ELR (cell line): ENCODE measurements at regions not wholly inside any gene's neighbourhood (a gene's known extent, or its start where the extent isn't known, plus 50 kb on each side); places are given as distances from the start of the nearest gene placed in this dataset.
"Not testable (repeated sequence)": the region's sequence is repeated elsewhere in the genome, so short reads cannot be mapped to it uniquely, and the experiment has no call there.

Experiments
- DNase-seq: peaks from one replicate; pipeline ENCODE4 v3.0.0-alpha.2; 2015; ENCODE audit warnings: low read depth

DNA sequence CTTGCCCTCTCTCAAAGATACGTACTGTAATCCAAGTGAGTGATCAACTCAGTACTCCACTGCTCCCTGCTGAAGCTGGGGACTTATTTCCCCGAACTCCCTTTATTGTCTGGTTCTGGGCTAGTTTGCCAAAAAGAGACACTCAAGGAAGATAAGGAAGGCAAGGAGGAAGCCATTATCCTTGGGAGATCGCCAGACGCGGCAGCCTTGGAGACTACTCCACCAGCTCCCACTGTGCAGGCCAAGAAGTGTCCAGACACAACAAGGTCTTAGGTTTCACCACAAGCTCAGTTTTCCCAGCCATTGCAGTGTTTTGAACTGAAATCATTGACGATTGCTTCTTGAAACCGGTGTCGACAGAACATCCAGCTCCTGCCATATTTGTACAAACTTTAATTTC is 439.6 kb upstream of the UBE2E3 start:
- DNase-seq, result no peak

DNA sequence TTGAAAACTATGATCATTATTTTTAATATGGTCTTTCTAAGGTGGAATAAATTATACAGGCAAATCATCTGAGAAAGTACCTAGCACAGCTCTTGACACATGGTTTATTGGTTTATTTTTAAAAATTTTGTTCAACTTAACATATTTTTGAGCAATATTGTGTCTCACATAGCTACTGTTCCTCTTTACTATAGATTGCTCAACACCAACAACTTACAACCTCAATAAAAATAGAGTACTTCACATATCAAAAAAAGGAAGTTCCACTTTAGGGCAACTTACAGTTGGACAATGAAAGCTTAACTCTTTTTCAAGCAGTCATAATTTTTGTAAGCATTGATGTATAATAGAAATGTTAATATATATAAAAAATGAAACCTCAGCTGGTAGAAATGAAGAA is 440.9 kb upstream of the UBE2E3 start:
- DNase-seq, result no peak

DNA sequence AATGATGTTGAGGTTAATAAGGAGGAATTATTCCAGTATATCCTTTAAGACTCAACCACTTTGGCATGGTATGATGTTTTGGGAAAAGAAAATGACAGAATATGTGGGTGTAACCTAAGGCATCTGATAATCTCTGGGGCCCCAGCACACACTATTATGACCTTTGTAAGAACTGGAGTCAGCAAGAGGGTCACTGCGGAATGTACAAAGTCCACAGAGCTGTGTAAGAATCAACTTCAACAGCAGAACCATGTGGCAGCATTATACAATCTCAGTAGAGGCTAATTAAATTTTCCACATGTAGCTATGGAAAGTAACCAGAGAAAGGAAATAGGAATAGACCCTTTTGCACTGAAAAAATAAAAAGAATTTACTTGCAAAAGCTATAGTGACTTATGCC is 445.1 kb upstream of the UBE2E3 start:
- no peak for DNase-seq

DNA sequence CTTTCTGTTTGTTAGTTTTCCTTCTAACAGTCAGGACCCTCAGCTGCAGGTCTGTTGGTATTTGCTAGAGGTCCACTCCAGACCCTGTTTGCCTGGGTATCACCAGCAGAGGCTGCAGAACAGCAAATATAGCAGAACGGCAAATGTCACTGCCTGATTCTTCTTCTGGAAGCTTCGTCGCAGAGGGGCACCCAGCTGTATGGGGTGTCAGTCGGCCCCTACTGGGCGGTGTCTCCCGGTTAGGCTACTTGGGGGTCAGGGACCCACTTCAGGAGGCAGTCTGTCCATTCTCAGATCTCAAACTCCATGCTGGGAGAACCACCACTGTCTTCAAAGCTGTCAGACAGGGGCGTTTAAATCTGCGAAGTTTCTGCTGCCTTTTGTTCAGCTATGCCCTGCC is 448.6 kb upstream of the UBE2E3 start:
- DNase-seq, result not testable (repeated sequence)

DNA sequence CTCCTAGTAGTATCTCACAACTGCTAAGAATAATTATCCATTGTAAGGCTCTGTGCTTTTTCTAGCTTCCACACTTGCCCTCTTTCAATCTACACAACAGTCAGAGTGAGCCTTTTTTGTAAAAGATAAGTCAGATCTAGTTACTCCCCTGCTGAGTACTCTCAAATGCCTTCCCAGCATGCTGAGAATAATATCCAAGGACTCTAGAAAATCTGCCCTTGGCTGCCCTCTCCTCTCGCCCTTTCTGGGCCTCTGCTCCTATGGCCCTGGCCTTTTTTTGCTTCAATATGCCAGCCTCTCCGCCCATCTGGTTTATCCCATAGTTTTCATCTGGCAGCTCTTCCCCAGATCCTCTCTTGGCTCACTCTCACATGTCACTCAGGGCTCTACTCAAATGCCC is 455.9 kb upstream of the UBE2E3 start:
- peak; percentile 41 for DNase-seq

DNA sequence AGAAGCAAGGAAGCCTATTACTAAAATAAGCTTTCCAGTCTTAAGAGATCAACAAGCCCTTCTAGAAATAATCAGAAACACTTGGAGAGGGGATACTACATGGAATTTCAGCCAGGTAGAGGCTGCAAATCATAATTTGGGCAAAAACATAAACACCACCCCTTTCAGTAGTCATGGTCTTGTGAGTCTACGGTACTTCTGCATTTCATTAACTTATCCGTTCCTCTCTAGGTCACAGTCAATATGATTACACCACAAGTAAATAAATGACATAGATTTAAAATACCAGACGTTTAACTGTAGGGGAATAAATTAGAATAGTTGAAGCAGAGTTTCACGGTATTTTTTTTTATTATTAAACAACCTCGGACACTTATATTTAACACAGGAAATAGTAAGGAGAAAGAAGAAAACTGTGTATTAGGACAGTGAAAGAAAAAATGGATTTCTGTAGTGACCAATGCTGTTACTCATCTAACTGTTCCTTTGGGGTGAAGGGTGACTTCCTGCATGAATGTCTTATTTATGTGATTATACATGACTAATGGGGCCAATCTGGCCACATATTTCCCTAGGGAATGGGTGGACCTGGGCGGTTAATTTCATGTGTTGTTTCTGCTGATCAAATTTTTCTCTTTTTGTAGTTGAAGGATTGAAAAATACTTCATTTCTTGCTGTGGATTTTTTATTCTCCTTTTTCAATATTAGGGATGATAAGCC is 456.6 kb upstream of the UBE2E3 start:
- peak; percentile 99 for DNase-seq

DNA sequence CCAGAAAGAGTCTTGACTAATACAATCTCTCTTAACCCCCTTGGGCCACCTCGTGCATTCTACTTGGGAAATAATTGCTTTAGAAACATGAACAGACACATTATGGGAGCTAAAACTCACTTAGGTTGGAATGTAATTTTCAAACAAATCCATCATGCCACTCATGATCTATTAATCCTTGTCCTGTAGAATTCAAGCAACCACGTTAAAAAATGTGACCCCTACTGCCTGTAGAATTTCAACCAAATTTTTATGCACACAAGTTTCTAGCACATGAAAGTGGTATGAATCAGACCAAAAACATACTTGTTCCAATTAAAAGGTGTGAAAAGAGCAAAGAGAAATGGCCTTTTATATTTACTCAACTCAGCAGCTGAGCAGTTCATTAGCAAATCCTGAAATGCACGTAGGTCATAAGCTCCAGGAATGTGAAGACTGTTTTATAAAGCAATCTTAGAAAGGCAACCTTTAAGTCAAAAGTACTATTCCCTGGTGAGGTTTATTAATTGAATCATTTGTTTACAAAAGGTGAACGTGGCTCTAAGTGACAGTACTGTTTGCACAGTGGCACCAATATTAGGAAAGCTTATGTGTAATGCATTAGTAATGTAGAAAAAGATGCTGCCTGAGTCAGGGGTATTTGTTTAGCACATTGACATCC is 459.4 kb upstream of the UBE2E3 start:
- peak; percentile 91 for DNase-seq

DNA sequence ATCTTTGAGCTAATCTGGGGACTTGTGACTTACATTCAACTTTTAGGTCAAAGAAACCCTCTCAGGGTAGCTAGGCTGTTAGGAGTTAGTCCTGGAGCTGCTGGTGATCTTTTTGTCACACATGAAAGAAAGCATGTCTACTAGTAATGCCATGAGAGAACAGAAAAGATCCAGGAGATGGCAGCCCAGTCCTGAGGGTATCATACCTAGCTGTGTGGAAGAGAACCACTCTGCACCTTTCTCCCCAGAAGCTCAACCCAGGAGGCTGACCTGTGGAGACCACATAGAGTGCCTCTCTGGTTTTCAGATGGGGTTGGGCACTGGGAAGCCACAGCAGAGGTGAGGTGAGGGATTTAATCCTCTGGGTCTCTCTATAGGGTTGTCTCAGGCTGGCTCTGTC is 460.2 kb upstream of the UBE2E3 start:
- DNase-seq, result peak; percentile 46

DNA sequence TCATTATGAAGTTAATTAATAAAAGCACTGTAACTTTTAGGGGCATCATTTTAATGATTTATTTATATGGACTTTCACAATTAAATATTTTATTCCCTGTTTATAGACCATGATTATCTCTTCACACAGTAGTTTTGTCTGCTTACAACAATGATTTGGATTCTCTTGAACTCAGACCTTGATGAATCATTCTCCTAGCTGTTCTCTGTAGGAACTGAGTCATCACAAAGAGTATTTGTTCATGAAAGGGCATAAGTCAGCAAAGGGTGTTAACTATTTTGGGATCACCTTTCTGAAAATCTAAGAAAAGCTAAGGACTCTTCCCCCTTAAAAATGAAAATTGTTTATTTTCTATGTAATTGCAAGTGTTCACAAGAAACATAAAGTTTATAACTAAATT is 461.1 kb upstream of the UBE2E3 start:
- peak; percentile 88 for DNase-seq

DNA sequence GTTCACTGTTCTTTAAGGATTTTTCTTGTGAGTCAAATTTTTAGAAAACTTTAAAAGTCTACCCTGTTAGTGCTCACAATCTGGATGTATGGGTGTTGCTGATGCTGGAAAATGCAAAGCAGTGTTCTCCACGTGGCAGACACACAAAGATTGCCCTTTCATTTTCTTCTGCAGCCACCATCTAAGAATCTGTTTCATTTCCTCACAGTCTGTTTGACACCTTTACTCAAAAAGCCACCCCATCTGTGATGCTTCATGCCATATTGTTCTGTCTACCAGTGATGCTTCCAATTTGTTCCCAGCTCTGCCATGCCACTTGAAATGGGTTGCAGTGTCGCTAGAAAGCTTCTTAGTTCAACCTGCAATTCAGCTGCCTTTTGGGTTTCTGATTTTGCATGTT is 464.2 kb upstream of the UBE2E3 start:
- no peak for DNase-seq

DNA sequence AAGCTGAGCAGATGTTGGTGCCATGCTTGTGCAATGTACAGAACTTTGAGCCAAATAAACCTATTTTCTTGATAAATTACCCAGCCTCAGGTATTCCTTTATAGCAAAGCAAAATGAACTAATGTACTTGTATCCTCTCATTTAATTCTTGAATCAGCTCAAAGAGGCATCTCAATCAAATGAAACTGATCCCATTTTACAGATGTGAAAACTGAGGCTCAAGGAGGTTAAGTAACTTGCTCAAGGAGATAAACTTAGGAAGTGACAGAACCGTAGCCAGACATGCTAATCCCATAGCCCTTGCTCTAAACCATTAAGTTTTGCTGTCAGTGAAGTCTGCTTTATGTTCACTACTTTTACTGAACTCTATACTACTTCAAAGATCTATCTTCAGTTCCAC is 467.0 kb upstream of the UBE2E3 start:
- DNase-seq, result no peak

DNA sequence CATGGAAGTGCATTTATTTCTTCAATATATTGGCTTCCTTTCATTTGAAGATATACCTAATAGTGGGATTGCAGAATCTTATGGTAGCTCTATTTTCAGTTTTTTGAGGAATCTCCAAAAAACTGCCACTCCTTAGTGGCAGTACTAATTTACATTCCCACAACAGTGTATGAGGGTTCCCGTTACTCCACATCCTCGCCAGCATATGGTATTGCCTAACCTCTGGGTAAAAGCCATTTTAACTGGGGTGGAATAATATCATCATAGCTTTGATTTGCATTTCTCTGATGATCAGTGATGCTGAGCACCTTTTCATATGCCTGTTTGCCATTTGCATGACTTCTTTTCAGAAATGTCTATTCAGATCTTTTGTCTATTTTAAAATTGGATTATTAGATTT is 471.9 kb upstream of the UBE2E3 start:
- DNase-seq, result no peak

DNA sequence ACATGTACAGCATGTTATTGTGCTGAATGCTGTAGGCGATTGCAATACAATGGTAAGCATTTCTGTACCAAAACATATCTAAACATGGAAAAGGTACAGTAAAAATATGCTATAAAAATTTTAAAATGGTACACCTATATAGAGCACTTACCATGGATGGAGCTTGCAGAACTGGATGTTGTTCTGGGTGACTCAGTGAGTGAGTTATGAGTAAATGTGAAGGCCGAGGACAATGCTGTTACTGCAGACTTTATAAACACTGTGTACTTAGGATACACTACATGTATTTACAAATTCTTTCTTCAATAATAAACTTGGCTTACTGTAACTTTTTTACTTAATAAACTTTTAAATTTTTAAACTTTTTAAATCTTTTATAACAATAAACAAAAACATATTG is 473.4 kb upstream of the UBE2E3 start:
- peak; percentile 60 for DNase-seq

DNA sequence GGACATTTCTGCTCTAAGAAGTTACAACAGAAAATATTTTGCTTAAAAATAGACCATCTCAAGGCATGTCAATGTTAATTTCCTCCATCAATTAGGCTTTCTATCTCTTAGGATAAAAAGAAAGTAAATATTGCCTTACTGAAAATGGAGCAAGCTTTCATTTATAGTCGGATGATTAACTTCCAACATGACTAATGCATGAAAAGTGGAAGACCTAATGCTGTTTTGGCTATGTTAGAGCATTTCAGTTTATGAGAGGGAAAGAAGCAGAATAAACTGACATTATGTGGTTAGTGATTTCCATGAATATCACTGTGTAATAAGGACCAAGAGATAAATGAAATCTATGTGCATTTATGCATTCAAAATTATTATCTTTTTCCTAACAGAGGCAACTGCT is 475.2 kb upstream of the UBE2E3 start:
- DNase-seq, result peak; percentile 52

DNA sequence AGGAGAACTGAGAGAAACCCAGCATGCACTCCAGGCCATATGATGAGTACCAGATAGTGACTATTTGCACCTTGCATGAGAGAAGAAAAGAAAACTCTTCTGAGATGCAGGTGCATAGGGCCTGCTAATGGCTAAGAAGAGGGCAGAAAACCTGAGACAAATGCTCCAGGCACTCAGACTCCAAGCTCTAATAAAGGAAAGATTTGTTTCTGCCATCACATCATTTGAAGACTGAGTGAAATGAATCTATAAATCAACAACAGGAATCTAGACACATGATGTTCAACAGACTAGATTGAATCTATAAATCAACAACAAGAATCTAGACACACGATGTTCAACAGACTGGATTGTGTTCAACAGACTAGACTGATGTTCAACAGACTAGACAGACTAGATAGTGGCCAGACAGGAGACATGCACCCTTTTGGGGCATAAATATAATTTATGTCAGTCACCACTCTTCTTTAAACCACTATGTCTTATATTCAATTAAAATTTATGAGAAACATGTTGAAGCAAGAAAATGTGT is 482.7 kb upstream of the UBE2E3 start:
- DNase-seq, result no peak

DNA sequence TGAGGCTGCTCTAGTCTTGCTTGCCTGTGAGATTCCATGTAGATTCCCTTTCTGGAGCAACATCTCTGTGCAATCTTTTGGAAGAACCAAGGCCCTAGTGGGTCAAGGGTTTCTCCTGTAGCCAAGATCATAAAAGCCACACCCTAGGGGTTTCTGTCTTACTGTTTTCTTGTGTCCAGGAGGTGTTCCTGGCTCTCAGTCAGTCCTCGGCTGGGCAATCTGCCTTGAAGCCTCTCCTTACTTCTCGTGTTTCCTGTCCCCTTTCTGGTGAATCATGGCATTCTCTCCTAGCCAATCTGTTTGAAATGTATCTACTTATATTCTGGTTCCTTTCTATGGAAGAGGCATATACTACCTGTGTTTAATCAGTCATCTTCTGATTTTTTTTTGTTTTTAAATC is 484.8 kb upstream of the UBE2E3 start:
- DNase-seq, result peak; percentile 31

DNA sequence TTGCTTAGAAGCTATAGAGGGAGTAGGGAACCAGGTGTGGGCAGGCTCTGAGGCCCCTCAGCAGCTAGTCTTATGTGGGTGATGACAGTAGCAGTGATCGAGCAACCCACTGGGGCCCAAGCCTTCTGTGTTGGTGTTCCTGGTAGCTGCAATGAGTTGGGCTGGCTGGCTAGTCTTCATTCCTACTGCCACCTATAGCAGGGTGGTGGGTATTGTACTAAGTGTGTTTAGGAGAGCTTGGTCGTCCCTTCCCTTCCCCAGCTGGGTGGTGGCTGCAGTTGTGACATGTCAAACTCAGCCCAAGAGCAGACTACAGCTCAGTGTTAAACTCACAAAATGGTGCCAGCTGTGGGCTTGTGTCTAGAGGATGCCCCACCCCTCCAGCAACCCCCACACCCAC is 486.1 kb upstream of the UBE2E3 start:
- no peak for DNase-seq

DNA sequence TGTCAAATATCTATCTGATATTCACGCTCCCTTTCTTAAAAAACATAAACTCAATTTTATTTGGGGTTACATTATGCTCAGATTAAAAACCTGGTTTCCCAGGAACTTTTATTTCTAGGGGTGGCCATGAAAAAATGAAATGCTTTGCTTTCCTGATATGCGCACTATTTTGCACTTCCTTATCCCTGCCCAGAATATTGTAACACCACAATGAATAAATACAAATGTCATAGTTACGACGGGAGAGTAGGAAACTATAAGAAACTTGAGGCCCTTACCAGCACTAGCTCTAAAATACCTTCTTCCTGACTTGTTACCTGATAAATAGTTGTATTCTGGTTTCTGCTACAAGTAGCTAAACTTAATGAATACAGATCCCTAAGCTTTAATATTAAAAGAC is 475.6 kb upstream of the CWC22 start:
- no peak for DNase-seq

DNA sequence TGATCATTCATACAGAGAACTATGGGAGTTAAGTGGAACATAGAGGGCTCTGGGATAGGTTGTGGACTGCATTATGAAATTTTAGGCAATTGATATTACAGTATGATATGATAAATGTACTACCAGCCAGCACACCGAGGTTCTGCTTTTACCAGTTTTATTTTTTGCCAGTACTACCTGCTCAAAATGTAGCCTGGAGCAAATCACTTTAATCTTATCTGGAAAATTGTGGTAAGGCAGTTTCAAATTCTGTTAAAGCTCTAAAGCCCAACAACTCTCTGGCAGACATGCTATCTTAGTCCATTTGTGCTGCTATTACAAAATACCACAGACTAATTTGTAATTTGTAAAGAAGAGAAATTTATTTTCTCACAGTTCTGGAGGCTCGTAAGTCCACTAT is 474.9 kb upstream of the CWC22 start:
- DNase-seq, result no peak

DNA sequence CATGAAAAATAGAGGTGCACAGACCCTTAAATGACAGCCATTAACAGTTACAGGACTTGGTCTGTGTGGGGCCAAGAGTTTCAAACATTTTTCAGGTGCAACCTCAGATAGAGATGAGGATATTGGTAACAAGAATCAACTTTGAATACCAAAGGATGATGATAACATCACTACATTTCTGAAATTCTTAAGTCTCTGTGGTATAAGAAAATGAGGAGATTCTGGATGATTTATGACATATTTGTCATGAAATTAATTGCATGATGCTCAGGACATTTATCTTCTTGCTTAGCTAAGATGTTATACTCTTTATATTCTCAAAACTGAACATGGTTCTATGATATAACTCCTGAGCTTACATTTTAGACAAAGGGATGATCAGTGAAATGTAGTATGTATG is 471.8 kb upstream of the CWC22 start:
- DNase-seq, result peak; percentile 12

DNA sequence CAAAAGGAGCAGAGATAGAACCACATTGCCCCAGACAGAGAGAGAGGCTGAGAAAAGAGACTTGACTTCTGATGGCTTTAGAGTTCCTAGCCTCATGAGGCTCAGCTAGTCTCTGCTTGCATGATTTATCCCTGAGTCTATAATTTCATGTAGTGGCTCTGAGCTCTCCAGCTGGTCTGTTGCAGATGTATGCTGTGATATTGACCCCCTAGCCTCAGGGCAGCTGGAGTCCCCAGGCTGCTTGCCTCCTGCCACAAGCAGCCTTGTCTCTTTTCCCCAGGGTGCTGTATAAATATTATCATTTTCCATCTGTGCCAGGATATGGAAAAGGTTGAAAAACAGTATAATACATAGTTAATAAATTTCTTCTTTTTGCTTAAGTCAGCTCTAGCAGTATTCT is 467.6 kb upstream of the CWC22 start:
- no peak for DNase-seq

DNA sequence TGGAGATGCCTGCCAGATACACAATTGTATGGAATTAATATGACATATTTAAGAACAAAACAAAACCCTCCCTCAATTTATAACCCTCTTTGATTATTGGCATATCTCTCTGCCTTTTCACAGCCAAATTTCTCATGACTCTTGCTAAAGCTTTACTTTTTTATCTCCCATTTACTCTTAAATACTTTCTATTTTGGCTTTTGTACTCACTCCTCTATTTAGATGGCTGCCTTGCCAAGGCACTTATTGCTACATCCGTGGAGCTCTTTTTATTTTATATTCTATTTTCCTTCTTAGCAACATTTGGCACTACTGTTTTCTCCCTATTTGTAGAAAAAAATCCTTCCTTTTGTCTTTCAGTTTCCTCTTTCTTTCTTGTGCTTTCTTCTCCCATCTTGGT is 466.4 kb upstream of the CWC22 start:
- DNase-seq, result no peak

DNA sequence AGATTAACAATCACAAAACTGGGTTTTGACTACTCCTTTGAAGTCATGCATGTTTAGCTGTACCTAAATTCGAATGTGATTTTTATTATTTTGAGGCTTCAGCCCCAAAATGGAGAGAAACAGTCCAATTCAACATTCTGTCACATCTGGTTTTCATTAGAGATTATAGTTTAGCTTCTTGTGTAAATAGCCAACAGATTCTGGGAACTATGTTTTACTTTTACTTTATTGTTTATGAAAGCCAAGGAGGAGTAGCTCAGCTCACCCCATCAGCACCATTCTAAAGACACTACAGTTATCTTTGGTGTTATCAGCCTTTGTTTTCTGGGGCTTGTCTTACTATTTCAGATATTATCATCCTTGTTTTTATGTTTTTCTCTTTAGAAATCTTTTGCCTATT is 465.0 kb upstream of the CWC22 start:
- DNase-seq, result no peak

DNA sequence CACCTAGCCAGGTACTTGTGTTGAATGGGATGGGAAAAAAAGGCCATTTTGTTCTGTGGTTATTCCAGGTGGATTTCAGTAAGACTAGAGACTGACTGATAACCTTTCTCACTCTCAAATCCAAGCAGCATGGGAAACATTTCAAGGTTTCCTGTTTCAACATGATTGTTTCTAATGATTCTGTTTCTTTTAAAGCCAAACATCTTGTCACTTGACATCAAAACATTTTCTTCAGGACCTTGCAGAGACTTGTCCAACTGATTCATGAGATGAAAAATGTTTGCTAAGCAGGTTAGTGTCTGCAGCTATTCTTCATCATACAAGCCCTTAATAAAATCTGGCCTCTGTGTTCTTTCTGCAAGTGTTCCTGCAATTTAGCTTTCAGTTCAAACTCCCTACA is 456.5 kb upstream of the CWC22 start:
- DNase-seq, result no peak
